ENCODE measurements at regions not wholly inside any gene's neighbourhood (a gene's known extent, or its start where the extent isn't known, plus 50 kb on each side); places are given as distances from the start of the nearest gene placed in this dataset.
"Not testable (repeated sequence)": the region's sequence is repeated elsewhere in the genome, so short reads cannot be mapped to it uniquely, and the experiment has no call there.

DNA sequence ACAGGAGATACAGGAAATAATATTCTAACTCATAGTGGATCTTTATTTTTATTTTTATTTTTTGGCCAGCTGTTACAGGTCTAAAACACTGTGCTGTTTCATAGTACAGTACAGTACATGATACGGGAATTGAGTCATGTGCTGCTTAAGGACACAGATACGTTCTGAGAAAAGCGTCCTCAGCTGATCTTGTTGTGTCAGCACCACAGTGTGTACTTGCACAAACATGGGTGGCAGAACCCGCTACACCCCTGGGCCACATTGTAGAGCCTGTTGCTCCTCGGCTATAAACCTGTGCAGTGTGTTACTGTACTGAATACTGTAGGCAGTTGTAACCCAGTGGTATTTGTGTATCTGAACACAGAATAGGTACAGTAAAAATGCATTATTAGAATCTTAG, 183.4 kb downstream of the OR4M2 start:
- Mint-ChIP-seq H3K4me3 (no peak overlapping the region), H3K36me3 (no peaks in the 10 kb centered on the region), H3K4me1 (peaks cover 16% of the 10 kb centered on the region), H3K27ac (no peak overlapping the region), H3K27me3 (no peaks in the 10 kb centered on the region), H3K9me3 (ENCODE audit: low read depth) (no peaks in the 10 kb centered on the region)
- peak; percentile 41 for DNase-seq
- peak; percentile 17 for ATAC-seq
- CTCF ChIA-PET: interaction anchor here (0.8 to 1.4 kb wide), 2 partner anchors 42 to 1863 kb away, joined by 3 read pairs; no protein-coding TSS in a partner anchor

DNA sequence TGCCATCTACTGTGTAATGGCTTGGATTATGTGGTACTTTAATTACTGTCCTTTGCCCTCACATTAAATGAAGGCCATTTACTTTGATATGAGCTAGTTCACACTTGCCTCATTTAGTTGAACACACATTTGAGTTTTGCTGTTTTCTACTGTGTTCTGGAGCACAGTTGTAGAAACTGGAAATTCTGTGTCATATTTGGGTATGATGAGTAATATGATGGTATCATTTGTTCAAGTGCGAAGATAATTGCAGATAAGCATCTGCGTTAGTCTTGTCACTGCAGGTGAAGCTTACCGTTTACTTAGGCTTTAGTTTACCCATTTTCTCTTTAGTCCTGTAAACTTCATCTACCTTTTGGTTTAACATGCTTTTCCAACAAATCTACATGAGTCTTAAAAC, 183.9 kb downstream of the OR4M2 start:
- H3K9me3 Mint-ChIP-seq (ENCODE audit: low read depth); DNase-seq; H3K4me3 Mint-ChIP-seq; H3K27me3 Mint-ChIP-seq; H3K27ac Mint-ChIP-seq; H3K36me3 Mint-ChIP-seq: not testable (repeated sequence)
- CTCF ChIA-PET: interaction anchor here (1.4 kb wide), 1 partner anchor 43 kb away, joined by 3 read pairs; no protein-coding TSS in a partner anchor
- H3K4me1 Mint-ChIP-seq: peaks cover 16% of the 10 kb centered on the region
- ATAC-seq: peak; percentile 69

DNA sequence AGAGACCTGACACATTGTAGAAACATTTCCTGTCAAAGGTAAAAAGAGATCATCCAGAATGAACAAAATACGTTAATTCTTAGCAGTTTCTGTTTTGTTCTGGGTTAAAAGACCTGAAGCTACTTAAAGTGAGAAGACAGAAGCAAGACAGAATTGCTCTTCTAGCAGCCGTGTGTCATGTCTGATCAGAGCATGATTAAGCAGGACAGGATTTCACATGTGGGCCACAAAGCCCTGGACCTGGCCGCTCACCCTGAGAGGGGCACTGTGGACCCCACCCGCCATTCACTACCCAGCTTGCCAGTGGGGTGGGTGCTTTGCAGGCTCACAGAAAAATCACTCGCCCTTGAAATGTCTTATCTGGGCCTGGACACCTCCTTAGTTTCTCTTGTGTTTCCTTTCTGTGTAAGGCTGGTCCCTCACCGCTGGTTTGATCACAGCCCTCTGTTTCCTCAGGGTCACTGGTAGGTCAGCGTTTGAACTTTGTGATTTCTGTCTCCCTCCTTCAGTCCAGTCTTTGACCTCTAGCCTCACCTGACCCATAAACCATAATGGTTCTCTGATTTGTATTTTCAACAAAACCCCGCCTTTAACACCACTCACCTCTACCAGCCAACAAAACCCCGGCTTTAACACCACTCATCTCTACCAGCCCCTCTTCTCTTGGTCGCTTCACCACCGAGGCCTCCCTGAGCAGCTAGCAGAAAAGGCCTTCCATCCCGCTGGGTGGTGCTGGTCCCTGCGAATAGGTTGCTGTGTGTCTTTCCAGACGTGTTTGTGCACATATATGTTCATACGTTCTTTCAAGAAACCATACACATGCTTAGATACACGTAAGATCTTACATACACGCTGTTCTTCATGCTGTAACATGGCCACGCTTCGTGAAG, 185.0 kb downstream of the OR4M2 start:
- Mint-ChIP-seq H3K27ac (no peak overlapping the region), H3K9me3 (ENCODE audit: low read depth) (no peaks in the 10 kb centered on the region), H3K36me3 (no peaks in the 10 kb centered on the region), H3K27me3 (no peaks in the 10 kb centered on the region), H3K4me1 (peaks cover 7% of the 10 kb centered on the region), H3K4me3 (no peak overlapping the region)
- CTCF ChIA-PET: no interaction called here
- peak; percentile 45 for DNase-seq
- no peak for ATAC-seq

DNA sequence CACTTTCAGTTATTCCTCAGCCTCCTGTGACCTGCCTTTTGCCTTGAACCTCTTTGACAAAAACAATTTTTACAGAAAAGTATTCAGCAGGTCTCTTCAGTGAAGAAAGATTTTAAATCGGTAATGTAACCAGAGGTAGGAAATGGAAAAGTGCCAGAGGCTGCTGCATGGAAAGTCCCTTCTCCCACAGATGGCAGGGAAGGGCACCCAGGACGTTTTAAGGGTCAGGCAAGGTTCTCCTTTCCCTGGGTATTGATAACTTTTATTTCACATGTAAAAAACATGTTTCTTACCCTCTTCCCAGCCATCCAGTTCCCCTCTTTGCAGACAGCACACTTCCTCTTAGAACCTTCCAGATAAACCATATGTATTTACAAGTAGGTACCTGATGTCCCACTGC, 185.6 kb downstream of the OR4M2 start:
- Mint-ChIP-seq H3K27me3 (no peaks in the 10 kb centered on the region), H3K27ac (no peak overlapping the region), H3K4me3 (no peak overlapping the region), H3K36me3 (no peaks in the 10 kb centered on the region), H3K4me1 (peaks cover 1% of the 10 kb centered on the region), H3K9me3 (ENCODE audit: low read depth) (no peaks in the 10 kb centered on the region)
- ATAC-seq: no peak
- peak; percentile 38 for DNase-seq
- CTCF ChIA-PET: no interaction called here

DNA sequence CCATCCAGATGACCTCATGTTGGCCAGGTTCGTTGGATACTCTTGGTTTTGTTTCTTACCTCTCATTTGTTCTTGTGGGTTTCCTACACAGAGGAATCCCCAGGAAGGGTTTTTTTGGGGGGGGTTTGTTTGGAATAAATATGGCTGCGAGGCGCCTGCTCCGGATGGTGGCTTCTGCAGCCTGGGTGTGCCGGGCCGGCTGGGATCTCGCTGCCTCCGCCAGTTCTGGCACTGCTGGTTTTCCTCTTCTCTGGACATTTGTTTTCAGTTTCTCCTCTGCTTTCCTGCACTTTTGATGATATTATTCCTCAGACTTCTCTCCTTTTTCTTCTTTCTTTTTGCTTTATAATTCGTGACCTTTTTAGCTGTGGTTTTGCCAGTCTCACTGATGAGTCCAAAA, 187.4 kb downstream of the OR4M2 start:
- H3K36me3 Mint-ChIP-seq: no peaks in the 10 kb centered on the region
- DNase-seq (peak; percentile 31), ATAC-seq (no peak)
- no peaks in the 10 kb centered on the region for H3K9me3 Mint-ChIP-seq (ENCODE audit: low read depth)
- no peak overlapping the region for H3K27ac Mint-ChIP-seq
- no peaks in the 10 kb centered on the region for H3K4me1 Mint-ChIP-seq
- no peaks in the 10 kb centered on the region for H3K27me3 Mint-ChIP-seq
- no peak overlapping the region for H3K4me3 Mint-ChIP-seq
- CTCF ChIA-PET: no interaction called here

DNA sequence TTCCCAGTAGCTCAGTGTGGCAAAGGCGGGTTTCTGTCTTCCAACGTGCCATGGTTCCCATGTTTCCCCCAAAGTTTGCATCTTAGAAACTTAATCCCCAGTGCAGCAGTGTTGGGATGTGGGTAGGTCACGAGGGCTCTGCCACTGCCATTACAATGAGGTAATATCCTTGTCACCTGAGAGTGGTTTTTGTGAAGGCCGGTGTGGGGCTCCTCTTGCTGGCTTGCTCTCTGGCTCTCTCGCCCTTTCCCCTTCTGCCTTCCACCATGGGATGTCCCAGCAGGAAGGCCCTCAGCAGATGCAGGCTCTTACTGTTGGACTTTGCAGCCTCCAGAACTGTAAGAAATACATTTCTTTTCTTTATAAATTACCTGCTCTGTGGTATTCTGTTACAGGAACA, 187.9 kb downstream of the OR4M2 start:
- H3K27me3 Mint-ChIP-seq; H3K9me3 Mint-ChIP-seq (ENCODE audit: low read depth); H3K4me3 Mint-ChIP-seq; ATAC-seq; CTCF ChIA-PET; H3K27ac Mint-ChIP-seq; H3K4me1 Mint-ChIP-seq; H3K36me3 Mint-ChIP-seq: not testable (repeated sequence)
- peak; percentile 36 for DNase-seq

DNA sequence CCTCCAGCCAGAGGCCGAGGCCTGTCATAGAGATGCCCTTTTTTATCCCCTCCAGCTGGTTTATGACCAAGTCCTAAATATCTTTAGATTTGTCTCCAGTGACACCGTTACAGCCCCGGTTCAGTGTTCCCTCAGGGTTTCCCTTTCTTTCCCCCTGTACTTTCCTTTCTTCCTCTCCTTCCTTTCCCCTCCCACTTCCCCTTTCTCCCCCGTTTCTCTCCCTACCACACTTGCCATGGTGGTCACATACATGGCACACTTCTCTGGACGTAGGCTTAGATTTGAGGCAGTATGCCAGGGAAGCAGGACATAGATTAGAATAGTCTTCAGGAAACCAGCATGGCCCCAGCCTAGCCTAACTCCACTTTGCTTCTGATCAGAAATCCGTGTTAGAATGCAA, 188.3 kb downstream of the OR4M2 start:
- CTCF ChIA-PET: interaction anchor here (0.6 kb wide), 1 partner anchor 44 kb away, joined by 3 read pairs; no protein-coding TSS in a partner anchor
- not testable (repeated sequence) for H3K36me3 Mint-ChIP-seq; ATAC-seq; H3K4me1 Mint-ChIP-seq; H3K4me3 Mint-ChIP-seq; DNase-seq; H3K27me3 Mint-ChIP-seq; H3K27ac Mint-ChIP-seq; H3K9me3 Mint-ChIP-seq (ENCODE audit: low read depth)

DNA sequence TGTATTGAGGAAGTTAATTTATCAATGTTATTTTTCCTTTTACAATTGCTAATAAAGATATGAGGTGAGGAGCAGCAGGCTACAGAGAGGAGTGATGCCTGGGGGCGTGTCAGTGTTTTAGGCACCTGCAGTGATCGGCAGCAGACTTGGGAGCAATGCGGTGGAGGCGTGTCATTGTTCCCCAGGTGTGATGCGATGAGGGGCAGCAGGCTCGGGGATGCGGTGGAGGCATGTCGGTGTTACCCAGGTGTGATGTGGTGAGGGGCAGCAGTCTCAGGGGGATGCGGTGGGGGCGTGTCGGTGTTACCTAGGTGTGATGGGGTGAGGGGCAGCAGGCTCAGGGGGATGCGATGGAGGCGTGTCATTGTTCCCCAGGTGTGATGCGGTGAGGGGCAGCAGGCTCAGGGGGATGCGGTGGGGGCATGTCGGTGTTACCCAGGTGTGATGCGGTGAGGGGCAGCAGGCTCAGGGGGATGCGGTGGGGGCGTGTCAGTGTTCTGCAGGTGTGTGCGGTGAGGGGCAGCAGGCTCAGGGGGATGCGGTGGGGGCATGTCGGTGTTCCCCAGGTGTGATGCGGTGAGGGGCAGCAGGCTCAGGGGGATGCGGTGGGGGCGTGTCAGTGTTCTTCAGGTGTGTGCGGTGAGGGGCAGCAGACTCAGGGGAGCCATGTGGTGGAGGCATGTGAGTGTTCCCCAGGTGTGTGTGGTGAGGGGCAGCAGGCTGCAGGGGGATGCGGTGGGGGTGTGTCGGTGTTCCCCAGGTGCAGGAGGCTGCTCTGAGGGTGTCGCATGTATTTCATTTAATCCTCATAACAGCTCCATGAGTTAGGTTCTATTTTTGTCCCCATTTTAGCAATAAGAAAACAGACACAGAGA, 186.2 kb upstream of the GOLGA6L22 start:
- H3K4me3 Mint-ChIP-seq; H3K9me3 Mint-ChIP-seq (ENCODE audit: low read depth); H3K27me3 Mint-ChIP-seq; ATAC-seq; H3K27ac Mint-ChIP-seq; H3K36me3 Mint-ChIP-seq; H3K4me1 Mint-ChIP-seq; CTCF ChIA-PET: not testable (repeated sequence)
- peak; percentile 36 for DNase-seq

DNA sequence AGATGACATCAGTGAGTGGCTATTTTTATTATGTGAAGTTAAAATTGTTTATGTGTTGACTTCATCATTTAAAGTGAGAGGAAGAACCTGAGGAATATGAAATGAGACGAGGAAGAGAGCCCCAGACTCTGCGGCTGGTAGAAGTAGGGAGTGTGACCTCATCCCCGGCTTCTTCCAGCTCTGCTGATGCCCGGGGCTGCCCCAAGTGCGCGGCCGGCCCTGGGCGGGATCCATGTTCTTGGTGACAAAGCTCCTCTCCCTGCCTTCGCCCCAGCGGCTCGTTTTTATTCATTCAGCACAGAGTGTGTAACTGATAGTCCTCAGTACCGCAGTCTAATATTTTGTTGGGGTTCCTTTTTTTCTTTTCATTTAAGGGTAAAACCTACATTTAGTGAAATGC, 185.5 kb upstream of the GOLGA6L22 start:
- ATAC-seq; H3K4me3 Mint-ChIP-seq; H3K4me1 Mint-ChIP-seq; H3K27me3 Mint-ChIP-seq; CTCF ChIA-PET; H3K27ac Mint-ChIP-seq; H3K9me3 Mint-ChIP-seq (ENCODE audit: low read depth); H3K36me3 Mint-ChIP-seq: not testable (repeated sequence)
- peak; percentile 35 for DNase-seq

DNA sequence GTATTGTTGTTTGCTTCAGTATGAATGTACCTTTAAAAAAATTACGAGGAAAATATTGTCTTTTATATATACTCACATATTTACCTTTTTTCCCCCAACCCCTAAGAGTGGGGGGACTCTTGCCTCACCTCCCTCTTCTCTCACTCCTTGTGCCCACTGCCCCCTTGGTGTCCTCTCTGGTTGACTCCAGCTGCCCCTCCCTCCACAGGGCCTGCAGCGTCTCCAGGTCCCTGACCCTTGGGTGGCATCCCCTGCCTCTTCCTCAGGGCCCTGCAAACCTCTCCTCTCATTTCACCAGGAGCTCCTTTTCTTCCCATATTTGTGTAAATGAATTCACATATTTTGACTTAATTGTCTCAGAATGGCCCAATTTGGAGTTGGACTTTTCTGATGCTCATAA, 184.3 kb upstream of the GOLGA6L22 start:
- H3K9me3 Mint-ChIP-seq (ENCODE audit: low read depth); ATAC-seq; DNase-seq; H3K27ac Mint-ChIP-seq; H3K4me1 Mint-ChIP-seq; H3K36me3 Mint-ChIP-seq; H3K4me3 Mint-ChIP-seq; H3K27me3 Mint-ChIP-seq; CTCF ChIA-PET: not testable (repeated sequence)

DNA sequence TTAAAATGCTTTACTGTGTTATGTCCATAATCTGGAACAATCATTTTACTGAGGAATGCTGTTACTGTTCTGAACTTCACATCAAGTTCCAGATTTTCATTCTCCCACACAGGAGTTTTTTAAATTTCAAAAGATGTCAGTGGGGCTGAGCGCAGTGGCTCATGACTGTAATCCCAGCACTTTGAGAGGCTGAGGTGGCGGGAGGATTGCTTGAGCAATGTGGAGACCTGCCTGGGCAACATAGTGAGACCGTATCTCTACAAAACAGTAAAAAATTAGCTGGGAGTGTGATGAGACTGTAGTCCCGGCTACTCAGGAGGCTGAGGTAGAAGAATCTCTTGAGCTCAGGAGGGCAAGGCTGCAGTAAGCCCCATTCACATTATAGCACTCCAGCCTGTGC, 177.9 kb upstream of the GOLGA6L22 start:
- H3K36me3 Mint-ChIP-seq; H3K27ac Mint-ChIP-seq; H3K9me3 Mint-ChIP-seq (ENCODE audit: low read depth); DNase-seq; H3K4me3 Mint-ChIP-seq; H3K27me3 Mint-ChIP-seq; CTCF ChIA-PET; H3K4me1 Mint-ChIP-seq; ATAC-seq: not testable (repeated sequence)

DNA sequence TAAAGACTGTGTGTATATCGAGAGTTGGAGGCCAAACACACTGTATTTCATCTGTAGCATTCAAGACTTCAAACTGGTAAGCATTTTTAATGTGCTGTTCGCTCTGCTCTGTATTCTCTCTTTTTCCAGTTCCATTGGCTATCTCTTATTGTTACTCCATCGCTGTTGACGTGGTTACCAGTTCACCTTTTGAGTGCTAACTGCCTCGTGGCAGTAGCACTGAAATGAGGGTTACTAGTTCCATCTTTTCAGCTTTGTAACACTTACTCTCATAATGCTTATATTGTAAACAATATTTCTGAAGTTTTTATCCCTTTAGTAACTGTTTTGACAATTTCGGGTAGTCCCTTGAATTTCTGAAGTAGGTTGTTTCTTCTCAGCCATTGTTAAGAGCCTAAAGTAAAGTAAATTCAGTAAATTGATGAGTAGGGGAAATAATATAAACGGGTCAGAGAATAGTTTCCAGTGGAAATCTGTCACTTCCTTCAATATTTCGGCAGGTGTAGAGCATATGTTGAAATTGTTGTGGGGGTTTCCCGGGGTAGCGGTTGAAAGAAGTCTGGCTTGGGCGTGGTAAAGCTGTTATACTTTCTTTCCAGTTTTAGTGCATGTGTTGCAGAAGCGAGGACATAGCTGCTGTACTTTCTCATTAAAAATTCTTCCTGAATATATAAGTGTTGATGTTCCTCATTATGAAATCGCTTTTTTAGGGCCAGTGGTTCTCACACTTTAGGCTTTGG, 175.7 kb upstream of the GOLGA6L22 start:
- H3K27me3 Mint-ChIP-seq; H3K36me3 Mint-ChIP-seq; CTCF ChIA-PET; ATAC-seq; H3K27ac Mint-ChIP-seq; H3K9me3 Mint-ChIP-seq (ENCODE audit: low read depth); H3K4me1 Mint-ChIP-seq; DNase-seq; H3K4me3 Mint-ChIP-seq: not testable (repeated sequence)

DNA sequence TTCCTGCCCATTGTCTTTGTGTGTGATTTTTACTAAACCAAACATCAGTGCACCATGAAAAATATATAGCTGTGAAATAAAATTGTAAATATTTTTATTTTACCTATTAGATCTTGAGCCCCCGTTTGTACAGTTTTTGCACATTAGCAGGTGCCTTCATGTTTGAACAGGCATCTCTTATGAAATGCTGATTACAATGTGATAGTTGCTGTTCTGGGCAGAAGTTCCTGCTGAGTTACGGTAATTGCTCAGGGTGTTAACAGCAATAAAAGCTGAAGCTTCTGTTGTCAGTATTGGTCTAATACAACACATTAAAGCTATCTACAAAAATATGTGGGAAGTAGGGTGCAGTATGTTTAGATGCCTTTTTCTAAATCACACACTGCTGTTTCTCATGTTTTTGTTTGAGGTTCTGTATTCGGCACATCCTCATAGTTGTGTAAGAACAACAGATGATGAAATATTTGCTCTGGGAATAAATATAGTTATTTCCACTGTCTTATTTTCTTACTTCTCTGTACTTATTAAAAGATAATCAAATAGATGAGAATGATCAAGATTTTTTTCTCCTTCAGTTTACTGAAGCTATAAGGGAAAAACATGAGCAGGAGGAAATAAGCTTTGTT, 173.8 kb upstream of the GOLGA6L22 start:
- H3K27ac Mint-ChIP-seq; CTCF ChIA-PET; H3K27me3 Mint-ChIP-seq; DNase-seq; ATAC-seq; H3K36me3 Mint-ChIP-seq; H3K4me3 Mint-ChIP-seq; H3K4me1 Mint-ChIP-seq; H3K9me3 Mint-ChIP-seq (ENCODE audit: low read depth): not testable (repeated sequence)

Data from activated CD8-positive, alpha-beta memory T cell treated with anti-CD3 and anti-CD28 coated beads, Interleukin-2, amount 10 ng/mL, durations not matched to agents 7 days and 5 days (primary cell).